Choroid plexus epithelial cell (primary cell): ENCODE measurements at regions not wholly inside any gene's neighbourhood (a gene's known extent, or its start where the extent isn't known, plus 50 kb on each side); places are given as distances from the start of the nearest gene placed in this dataset.

Source experiments
- DNase-seq: peaks from one replicate; pipeline ENCODE4 v3.0.0-alpha.2; 2010; ENCODE audit warnings: low read depth
- H3K4me3 ChIP-seq: 2 replicates; pipeline ENCODE4 v1.5.1; 2011; ENCODE audit warnings: low read depth, mild to moderate bottlenecking, control low read depth, low read length, moderate library complexity
- TF ChIP-seq, protein P1 (sequence below): conservative IDR thresholded peaks from 2 replicates; pipeline ENCODE4 v1.5.1; 2011; ENCODE audit warnings: low read depth, mild to moderate bottlenecking, control low read depth, inconsistent platforms, low read length, moderate library complexity

- DNase-seq: peak; percentile 22
- no peak overlapping the region for H3K4me3 ChIP-seq
- TF ChIP-seq, protein P1, sequence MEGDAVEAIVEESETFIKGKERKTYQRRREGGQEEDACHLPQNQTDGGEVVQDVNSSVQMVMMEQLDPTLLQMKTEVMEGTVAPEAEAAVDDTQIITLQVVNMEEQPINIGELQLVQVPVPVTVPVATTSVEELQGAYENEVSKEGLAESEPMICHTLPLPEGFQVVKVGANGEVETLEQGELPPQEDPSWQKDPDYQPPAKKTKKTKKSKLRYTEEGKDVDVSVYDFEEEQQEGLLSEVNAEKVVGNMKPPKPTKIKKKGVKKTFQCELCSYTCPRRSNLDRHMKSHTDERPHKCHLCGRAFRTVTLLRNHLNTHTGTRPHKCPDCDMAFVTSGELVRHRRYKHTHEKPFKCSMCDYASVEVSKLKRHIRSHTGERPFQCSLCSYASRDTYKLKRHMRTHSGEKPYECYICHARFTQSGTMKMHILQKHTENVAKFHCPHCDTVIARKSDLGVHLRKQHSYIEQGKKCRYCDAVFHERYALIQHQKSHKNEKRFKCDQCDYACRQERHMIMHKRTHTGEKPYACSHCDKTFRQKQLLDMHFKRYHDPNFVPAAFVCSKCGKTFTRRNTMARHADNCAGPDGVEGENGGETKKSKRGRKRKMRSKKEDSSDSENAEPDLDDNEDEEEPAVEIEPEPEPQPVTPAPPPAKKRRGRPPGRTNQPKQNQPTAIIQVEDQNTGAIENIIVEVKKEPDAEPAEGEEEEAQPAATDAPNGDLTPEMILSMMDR: no peak
Measured at GRCh38 chr2:182540252-182540651, 113.4 kb upstream of the PDE1A start.

GRCh38 chr2:182541268-182541667 is 114.4 kb upstream of the PDE1A start:
- no peak for DNase-seq
- TF ChIP-seq, protein P1: no peak
- no peak overlapping the region for H3K4me3 ChIP-seq

DNA sequence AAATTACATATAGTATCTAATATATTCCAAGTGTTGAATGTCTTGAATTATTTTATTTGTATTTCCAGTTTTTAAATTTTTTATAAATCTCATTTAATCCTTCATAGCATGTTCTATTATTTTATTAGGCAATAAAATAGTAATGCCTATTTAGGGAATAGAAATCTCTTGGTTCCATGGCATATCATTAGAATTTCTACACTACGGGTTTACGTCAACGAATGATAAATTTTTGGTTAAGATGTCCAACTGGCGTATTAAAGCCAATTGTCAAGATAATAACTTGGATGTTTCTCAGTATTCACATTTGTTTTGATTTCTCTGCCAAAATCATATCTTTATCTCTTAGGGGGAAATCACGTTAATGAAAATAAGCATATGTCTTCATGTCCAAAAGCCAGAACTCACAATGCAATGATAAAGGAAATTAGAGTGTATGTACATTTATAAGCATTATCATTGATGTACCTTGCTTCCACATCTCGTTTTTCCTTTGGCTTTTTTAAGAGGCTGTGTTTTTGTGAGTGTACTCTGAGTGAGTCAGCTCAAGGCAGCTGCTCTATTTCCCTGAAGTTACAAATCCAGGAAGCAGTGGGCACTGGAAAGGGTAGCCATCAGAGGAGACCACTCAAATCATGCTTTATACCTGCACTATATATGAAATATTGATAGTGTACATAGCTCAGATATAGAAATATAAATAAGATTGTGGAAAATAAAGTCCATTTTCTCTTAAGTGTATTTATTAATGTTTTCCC is 115.8 kb upstream of the PDE1A start:
- H3K4me3 ChIP-seq: no peak overlapping the region
- TF ChIP-seq, protein P1: no peak
- peak; percentile 66 for DNase-seq

GRCh38 chr2:182543741-182544525 is 117.1 kb upstream of the PDE1A start:
- DNase-seq: no peak
- TF ChIP-seq, protein P1: no peak
- H3K4me3 ChIP-seq: no peak overlapping the region

- H3K4me3 ChIP-seq: no peak overlapping the region
- no peak for DNase-seq
- TF ChIP-seq, protein P1: no peak
Measured at GRCh38 chr2:182545420-182546167, 118.8 kb upstream of the PDE1A start.

DNA sequence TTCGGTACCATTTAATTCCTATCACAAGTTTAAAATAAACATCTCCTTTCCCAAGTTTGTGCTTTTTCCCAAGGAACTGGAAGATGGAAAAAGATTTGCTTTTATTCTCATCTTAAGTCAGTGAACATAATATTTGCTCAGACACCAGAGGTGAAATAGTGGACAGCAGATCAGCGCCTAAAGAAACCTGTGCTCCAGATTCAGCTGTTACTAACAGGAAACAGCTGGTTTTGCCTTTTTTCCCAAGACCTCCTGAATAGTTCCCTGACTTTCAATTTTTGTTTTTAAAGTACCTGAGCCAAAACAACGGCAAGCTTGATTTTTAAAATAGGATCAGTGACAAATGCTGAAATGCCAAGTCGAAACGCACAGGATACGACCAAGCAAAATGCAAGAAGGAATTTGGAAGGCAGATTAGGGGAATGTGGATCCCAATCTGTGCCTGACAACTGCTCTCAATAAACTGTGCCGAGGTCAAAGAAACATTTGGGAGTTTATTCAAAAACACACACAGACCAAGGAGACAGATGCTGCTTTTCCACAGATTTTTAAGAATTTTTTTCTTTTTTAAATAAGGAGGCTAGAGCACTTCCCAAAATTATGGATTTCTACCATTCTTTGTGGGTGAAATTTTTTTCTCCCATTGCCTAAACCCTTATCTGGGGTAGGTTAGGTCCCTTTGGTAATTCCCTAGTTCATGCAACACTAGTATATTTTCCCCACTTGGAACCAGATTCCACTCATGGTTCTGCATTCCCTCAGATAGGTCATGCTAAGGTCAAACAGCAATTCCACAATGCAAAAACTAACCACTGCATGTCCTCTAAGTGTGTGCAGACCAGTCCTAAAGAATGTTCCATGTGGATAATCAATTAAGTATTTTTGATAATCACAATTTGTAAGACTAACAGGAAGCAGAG is 121.5 kb upstream of the PDE1A start:
- TF ChIP-seq, protein P1: no peak
- no peak overlapping the region for H3K4me3 ChIP-seq
- DNase-seq: peak; percentile 66
